Panc1 (cell line): ENCODE measurements at regions not wholly inside any gene's neighbourhood (a gene's known extent, or its start where the extent isn't known, plus 50 kb on each side); places are given as distances from the start of the nearest gene placed in this dataset.
"Not testable (repeated sequence)": the region's sequence is repeated elsewhere in the genome, so short reads cannot be mapped to it uniquely, and the experiment has no call there.

Source experiments
- REST ChIP-seq, 2 experiments: IDR thresholded peaks; 2 replicates each; pipeline ENCODE4 v1.6.1; 2011 to 2012; ENCODE audit warnings: low read depth in 2 of 2, control low read depth in 1 of 2, low read length in 1 of 2, mild to moderate bottlenecking in 1 of 2, moderate library complexity in 1 of 2; ENCODE audit not compliant: insufficient read depth in 1 of 2
- TCF7L2 ChIP-seq: IDR thresholded peaks from 2 replicates; pipeline ENCODE4 v1.6.1; 2011; ENCODE audit warnings: mild to moderate bottlenecking, low read depth, low read length, inconsistent platforms
- TF ChIP-seq, protein P1 (sequence below): fragments of 450-650 bp; IDR thresholded peaks from 2 replicates; pipeline ENCODE4 v1.5.1; 2017; ENCODE audit warnings: mild to moderate bottlenecking

DNA sequence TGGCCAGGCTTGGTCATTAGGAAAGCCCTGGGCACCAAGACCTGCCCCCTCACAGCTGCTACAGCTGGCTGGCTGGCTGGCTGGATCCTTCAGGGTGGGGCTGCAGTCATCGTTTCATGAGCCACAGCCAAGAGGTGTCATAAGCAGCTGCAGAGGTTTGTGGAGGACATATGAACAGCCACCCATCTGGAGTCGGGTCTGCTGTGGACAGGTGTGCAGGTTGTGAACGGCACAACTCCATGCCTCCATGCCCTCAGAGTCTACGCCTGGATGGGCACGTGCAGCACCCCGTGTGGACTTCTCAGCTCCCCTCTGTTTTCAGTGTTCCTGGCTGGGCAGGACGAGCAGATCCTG is 4083.6 kb upstream of the TPTE start:
- TF ChIP-seq REST (IDR thresholded peaks at IDR 0.05; ENCODE audit: insufficient read depth in 1 of 2, low read depth in 2 of 2, low read length in 1 of 2); TCF7L2: not testable (repeated sequence)
- TF ChIP-seq, protein P1, sequence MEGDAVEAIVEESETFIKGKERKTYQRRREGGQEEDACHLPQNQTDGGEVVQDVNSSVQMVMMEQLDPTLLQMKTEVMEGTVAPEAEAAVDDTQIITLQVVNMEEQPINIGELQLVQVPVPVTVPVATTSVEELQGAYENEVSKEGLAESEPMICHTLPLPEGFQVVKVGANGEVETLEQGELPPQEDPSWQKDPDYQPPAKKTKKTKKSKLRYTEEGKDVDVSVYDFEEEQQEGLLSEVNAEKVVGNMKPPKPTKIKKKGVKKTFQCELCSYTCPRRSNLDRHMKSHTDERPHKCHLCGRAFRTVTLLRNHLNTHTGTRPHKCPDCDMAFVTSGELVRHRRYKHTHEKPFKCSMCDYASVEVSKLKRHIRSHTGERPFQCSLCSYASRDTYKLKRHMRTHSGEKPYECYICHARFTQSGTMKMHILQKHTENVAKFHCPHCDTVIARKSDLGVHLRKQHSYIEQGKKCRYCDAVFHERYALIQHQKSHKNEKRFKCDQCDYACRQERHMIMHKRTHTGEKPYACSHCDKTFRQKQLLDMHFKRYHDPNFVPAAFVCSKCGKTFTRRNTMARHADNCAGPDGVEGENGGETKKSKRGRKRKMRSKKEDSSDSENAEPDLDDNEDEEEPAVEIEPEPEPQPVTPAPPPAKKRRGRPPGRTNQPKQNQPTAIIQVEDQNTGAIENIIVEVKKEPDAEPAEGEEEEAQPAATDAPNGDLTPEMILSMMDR = not testable (repeated sequence)
